Tibial nerve (tissue), 4 donors: ENCODE measurements at regions not wholly inside any gene's neighbourhood (a gene's known extent, or its start where the extent isn't known, plus 50 kb on each side); places are given as distances from the start of the nearest gene placed in this dataset.

Source experiments
- CTCF ChIP-seq, 5 experiments: fragments of 200-600 bp in 3 of 5; fragments of 450-650 bp in 2 of 5; sonication (generic) in 3 of 5; IDR thresholded peaks; one replicate each; pipeline ENCODE4 v1.5.1; 2016 to 2019; ENCODE audit warnings: antibody characterized with exemption in 5 of 5, mild to moderate bottlenecking in 3 of 5, moderate library complexity in 2 of 5
- EP300 ChIP-seq, 2 donors: sonication (generic); formaldehyde crosslinking; IDR thresholded peaks; one replicate each; pipeline ENCODE4 v1.6.1; 2017; ENCODE audit warnings: antibody characterized with exemption in 2 of 2, mild to moderate bottlenecking in 1 of 2
- POLR2A ChIP-seq, 2 donors: fragments of 450-650 bp; IDR thresholded peaks; one replicate each; pipeline ENCODE4 v1.6.1; 2017; ENCODE audit warnings: antibody characterized with exemption in 2 of 2, mild to moderate bottlenecking in 2 of 2, moderate library complexity in 2 of 2

- no peak for TF ChIP-seq POLR2A (IDR thresholded peaks at IDR 0.05)
- TF ChIP-seq CTCF (IDR thresholded peaks at IDR 0.05): no peak
- no peak for TF ChIP-seq EP300 (IDR thresholded peaks at IDR 0.05)
These were observed 271.5 kb upstream of the COL8A1 start for GRCh38 chr3:99366663-99367429.
